HG02970 (cell line): ENCODE measurements at regions not wholly inside any gene's neighbourhood (a gene's known extent, or its start where the extent isn't known, plus 50 kb on each side); places are given as distances from the start of the nearest gene placed in this dataset.
"Not testable (repeated sequence)": the region's sequence is repeated elsewhere in the genome, so short reads cannot be mapped to it uniquely, and the experiment has no call there.

ENCODE experiments used
- ATAC-seq: cut with Tn5 transposase; IDR thresholded peaks from one replicate; pipeline ENCODE4 v1.9.1; 2021; ENCODE audit warnings: mild to moderate bottlenecking, moderate library complexity, moderate number of reproducible peaks; ENCODE audit not compliant: unreplicated experiment, low FRiP score

GRCh38 chr13:53452263-53452808 is 423.7 kb downstream of the OLFM4 start:
- ATAC-seq, result not testable (repeated sequence)

- no peak for ATAC-seq
These were observed 432.2 kb downstream of the OLFM4 start for GRCh38 chr13:53460796-53461195.

GRCh38 chr13:53463106-53463505 is 434.5 kb downstream of the OLFM4 start:
- ATAC-seq, result no peak

- no peak for ATAC-seq
These were observed 438.0 kb downstream of the OLFM4 start for GRCh38 chr13:53466576-53466975.

GRCh38 chr13:53473397-53473796 is 444.8 kb downstream of the OLFM4 start:
- ATAC-seq, result no peak

- ATAC-seq, result no peak
These were observed 446.3 kb downstream of the OLFM4 start for GRCh38 chr13:53474878-53475277.

GRCh38 chr13:53490752-53491151 is 462.1 kb downstream of the OLFM4 start:
- no peak for ATAC-seq

GRCh38 chr13:53494406-53494805 is 465.8 kb downstream of the OLFM4 start:
- ATAC-seq, result no peak

- no peak for ATAC-seq
These were observed 471.0 kb downstream of the OLFM4 start for GRCh38 chr13:53499576-53500133.

GRCh38 chr13:53501387-53501786 is 472.8 kb downstream of the OLFM4 start:
- no peak for ATAC-seq

- ATAC-seq, result no peak
These were observed 479.1 kb downstream of the OLFM4 start for GRCh38 chr13:53507741-53508140.

GRCh38 chr13:53512635-53513034 is 484.0 kb downstream of the OLFM4 start:
- ATAC-seq, result no peak

GRCh38 chr13:53513226-53513625 is 484.6 kb downstream of the OLFM4 start:
- ATAC-seq, result no peak

- no peak for ATAC-seq
These were observed 491.5 kb downstream of the OLFM4 start for GRCh38 chr13:53520132-53520531.

- no peak for ATAC-seq
These were observed 493.4 kb downstream of the OLFM4 start for GRCh38 chr13:53522034-53522433.

GRCh38 chr13:53537586-53537985 is 509.0 kb downstream of the OLFM4 start:
- ATAC-seq, result no peak

GRCh38 chr13:53545340-53545941 is 516.8 kb downstream of the OLFM4 start:
- no peak for ATAC-seq

GRCh38 chr13:53560556-53560955 is 531.9 kb downstream of the OLFM4 start:
- ATAC-seq, result no peak

GRCh38 chr13:53562419-53562818 is 533.8 kb downstream of the OLFM4 start:
- no peak for ATAC-seq

- ATAC-seq, result no peak
These were observed 539.9 kb downstream of the OLFM4 start for GRCh38 chr13:53568491-53568890.

- no peak for ATAC-seq
These were observed 540.8 kb downstream of the OLFM4 start for GRCh38 chr13:53569453-53569852.

GRCh38 chr13:53601113-53601512 is 572.5 kb downstream of the OLFM4 start:
- ATAC-seq, result no peak
